Activated CD8-positive, alpha-beta memory T cell treated with anti-CD3 and anti-CD28 coated beads, Interleukin-2, amount 50 U/mL, for 1 hour (primary cell): ENCODE measurements at regions not wholly inside any gene's neighbourhood (a gene's known extent, or its start where the extent isn't known, plus 50 kb on each side); places are given as distances from the start of the nearest gene placed in this dataset.

ENCODE experiments used
- DNase-seq: peaks from one replicate; pipeline ENCODE4 v3.0.0-alpha.2; 2020; ENCODE audit errors: extremely low read depth

DNA sequence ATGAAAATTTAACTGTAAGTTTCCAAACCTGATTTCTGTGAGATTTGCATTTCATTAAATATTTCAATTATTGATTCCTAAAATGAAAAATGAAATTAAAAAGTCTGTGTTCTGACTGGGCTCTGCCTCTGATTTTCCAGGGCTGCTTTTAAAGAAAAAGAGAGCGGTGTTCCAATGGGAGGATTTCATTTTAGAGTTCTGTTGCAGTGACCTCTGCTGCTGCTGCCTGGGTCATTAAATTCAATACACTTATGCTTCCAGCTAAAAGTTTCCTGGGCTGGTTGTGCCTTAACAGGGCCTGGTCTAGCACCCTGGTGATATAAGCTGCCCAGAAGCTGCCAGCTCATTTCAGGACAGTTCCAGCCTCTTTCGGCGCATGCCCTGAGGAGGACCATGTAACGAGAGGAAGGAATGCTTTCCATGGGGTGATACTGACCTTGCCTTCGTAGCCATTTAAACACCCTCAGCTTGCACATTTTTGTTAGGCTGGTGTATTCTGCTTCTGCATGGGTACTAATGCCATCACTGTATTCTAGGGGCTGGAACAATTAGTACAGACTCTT, 93.3 kb downstream of the TMEM174 start:
- no peak for DNase-seq

DNA sequence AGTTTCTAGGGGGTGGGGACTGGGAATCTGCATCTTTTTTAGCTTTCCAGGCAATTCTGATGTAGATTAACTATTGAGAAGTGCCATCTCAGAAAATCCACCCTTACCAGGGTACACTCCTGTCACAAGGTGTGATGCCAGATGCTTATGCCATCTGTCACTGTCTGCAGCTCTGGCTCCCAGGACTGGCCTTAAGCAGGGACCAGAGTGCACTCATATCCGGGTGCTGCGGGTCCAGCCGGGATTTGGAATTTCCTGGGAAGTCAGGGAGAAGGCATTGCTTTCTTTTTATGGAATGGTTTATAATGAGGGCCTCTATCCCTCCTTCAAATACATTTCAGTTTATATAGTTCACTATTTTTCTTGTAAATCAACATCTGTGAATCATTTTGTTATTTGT, 92.6 kb downstream of the TMEM174 start:
- DNase-seq: no peak

DNA sequence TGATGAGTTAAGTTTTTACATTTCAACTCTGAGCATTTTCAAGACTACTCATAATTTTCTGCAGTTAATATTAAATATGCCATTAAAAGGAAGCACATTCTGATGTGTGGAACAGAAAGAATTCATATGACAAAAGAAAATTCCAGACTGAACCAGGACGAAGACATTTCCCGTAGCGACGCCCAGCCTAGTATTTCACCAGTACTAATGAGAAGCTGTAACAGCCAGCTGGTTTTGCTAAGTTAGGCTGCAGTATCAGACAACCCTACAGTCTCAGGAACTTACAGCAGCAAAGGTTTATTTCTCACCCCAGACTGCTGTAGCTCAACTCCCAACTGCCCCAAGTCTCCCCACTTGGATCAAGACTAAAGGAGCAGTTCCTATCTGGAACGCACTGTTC, 91.6 kb downstream of the TMEM174 start:
- DNase-seq: no peak

DNA sequence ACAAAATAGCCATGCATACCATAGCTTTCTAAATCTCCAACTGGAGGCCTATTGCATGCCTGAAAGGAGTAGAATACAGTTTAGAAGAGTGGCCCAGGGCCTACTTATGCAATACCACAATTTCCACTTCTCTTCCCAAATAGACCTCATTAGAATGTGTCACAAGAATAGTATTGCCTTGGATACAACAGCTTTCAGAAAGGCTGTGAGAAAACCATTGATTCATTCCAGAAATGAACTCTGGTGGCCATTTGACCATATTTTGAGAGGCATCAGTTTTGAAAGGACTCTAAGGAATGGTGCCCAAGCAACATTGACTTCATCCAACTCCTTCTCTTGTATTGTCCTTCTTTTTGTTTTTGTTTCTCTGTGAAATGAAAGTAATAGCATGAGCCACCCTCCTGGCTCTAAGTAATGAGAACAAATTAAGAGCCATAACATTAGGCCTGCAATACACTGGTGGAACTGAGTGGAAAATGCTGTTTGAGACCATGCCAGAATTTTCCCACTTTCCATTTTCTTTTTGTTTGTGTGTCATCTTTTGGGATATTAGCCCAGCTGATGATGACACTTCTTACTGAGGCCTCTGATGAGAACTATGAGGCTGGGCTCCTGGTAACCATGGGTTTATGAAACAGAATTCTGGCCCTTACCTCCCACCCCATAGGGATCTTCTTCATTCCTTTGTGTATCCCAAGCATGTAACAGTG, 90.2 kb downstream of the TMEM174 start:
- no peak for DNase-seq

DNA sequence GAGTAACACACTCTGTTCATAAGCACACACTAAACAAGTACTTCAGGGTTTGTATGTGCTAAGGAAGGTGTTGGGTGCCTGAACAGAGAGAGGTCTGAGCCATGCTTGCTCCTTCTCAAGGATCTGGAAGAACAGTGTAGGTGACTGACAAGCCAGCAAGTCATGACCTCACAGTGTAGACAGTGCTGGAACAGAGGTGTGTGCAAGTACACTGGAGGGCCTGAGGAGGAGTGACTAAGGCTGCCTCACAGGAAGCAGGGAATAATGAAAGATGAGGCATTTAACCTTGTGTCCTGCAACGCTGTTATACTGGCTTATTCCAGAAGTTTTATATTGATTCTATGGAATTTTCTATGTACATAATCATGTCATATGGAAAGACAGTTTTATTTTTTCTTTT, 83.9 kb downstream of the TMEM174 start:
- no peak for DNase-seq

DNA sequence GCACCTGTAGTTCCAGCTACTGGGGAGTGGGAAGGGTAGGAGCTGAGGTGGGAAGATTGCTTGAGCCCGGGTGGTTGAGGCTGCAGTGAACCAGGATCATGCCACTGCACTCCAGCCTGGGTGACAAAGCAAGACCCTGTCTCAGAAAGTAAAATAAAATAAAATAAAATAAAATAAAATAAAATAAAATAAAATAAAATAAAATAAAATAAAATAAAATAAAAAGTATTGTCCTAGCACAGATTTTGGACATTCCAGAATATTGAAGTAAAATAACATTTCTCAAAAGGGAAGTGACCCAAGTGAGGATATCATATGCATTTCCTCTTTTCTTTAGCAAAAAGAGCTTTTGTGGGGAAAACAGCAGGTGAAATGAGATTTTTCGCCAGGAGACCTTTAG, 83.5 kb downstream of the TMEM174 start:
- no peak for DNase-seq

DNA sequence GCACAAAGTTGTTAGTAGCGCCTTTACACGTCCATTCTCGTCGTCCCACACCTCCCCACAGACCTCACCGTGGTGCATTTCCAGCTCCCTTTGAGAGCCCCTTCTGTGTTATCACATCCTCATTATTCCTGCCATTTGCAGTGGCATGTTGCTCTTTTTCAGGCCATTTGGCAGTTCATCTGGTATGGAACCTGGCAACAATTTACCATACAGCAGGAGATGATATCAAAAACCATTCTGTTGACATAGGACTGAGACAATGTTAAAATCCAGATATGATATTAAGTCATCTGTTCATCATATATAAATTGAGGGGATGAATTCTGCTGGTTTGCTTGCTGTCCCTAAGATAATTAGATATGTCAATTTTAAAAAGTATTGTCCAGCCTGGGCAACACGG, 83.0 kb downstream of the TMEM174 start:
- DNase-seq: no peak

DNA sequence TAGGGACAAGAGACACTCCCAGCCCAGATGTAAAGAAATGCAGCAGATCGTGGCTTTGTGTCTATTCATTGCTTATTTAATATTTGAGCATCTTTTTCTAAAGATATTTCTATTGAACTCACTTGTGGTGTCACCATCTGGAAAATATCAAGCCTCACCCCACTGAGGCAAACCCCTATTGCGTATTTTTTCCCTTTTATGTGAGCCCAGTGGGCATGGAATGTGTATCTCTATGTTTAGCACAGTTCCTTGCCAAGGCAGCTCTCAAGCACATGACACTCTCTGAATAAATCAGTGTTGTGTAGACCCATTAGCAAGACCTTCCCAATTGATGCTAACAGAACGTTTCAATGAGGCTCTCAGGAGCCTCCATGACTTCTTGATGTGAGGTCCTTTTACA, 81.6 kb downstream of the TMEM174 start:
- no peak for DNase-seq

DNA sequence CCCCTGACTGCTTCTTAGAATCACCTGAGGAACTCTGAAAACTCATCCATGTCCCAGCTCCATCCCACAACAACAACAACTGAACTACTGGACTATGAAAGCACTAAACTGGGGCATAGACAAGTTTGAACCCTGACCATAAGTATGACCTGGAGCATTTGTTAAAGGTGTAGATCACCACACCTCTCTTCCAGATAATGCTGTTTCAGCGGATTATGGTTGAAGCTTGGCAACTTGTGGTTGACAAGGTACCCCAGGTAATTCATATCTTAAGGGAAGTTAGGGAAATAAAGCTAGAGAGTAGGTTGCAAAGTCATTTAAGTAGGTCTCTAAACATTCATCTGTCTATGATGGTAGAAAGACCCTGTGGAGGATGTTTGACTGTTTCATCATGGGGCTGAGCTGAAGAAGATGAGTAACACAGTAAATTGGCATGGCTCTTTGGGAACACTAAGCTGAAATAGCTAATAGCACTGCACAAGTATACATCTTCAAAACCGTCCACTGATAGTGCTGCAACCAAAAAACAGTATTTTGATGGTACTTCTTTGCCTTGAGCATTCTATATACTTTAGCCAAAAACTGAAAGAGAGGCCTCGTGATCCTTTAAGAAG, 80.2 kb downstream of the TMEM174 start:
- no peak for DNase-seq

DNA sequence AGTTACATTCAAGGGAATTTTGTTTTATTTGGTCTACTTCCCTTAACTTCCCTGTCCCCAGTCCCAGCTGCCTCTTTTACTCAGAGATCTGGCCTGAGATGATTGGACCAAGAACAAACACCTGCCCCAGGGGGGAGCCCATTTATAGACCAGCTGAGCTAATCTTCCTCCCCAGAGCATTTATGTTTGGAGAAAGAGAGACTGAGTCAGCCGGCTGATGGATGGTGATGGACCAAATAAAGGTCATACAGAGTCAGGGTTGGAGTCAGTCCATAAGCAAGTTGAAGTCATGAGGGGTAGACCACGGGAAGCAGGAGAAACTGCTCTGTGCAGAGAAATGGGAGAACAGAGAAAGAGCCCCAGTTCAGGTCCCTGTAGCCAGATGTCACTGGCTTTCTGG, 77.7 kb downstream of the TMEM174 start:
- no peak for DNase-seq

DNA sequence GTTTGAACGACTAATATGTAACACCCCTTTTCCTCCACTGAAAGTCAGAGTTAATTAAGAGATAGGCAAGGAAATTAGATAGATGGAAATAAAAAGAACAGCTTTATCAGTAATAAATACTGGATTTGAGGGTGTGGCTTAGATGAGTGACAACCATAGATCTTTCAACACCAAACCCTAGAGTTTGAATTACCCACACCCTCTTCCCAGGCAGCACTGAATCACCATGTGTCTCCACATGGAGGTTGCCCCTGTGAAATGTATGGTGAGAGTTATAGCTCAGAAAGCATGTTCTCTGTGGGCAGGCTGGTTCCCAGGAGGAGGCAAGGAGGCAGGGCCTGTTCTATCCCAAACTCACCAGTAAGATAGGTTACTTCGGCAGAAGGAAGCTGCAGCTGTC, 69.7 kb downstream of the TMEM174 start:
- DNase-seq: no peak

DNA sequence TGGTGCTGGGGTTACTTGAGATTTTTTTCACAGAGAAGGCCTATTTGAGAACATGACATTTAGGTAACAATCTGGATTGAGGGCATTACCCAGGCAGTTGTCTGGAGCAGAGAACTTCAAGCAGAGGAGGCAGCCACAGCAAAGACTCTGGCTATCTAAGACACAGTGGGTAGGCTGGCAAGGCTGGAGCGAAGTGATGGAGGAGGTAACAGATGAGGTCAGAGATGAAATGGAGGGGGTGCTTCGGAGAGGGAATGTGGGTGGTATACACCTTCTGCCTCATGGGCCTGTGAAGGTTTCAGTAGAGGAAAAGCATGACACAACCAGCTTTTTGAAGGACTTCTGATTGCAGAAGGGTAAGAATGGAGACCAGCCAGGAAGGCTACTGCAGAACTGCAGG, 65.9 kb downstream of the TMEM174 start:
- no peak for DNase-seq

DNA sequence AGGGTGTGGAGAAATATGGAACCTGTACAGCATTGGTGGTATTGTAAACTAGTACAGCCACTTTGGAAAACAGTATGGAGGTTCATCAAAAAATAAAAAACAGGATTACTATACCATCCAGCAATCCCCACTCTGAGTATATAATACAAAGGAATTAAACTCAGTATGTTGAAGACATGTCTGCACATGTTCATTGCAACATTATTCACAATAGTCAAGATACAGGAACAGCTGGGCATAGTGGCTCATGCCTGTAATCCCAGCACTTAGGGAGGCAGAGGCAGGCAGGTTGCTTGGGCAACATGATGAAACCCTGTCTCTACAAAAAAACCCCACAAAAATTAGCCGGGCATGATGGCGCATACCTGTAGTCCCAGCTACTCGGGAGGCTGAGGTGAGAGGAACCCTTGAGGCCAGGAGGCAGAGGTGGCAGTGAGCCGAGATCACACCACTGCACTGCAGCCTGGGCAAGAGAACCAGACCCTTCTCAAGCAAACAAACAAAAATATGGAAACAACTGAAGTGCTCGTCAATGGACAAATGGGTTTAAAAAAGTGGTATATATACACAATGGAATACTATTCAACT, 63.6 kb downstream of the TMEM174 start:
- DNase-seq: no peak

DNA sequence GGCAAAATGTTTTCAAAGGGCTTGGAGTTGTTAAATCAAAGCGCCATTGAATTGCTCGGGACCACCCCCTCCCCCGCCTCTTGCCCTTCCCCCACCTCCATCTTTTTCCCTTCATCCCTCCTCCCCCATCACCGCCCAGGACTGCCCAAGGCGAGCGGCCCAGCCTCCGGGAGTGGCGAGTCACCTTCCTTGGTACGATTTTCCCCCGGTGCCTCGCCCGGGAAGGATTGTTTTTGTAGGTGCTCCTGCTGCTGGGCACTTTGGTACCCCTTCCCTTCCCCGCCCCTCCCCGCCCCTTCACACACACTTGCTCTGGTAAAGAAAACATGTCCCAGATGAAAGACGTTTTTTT, 61.2 kb downstream of the TMEM174 start:
- DNase-seq: no peak

DNA sequence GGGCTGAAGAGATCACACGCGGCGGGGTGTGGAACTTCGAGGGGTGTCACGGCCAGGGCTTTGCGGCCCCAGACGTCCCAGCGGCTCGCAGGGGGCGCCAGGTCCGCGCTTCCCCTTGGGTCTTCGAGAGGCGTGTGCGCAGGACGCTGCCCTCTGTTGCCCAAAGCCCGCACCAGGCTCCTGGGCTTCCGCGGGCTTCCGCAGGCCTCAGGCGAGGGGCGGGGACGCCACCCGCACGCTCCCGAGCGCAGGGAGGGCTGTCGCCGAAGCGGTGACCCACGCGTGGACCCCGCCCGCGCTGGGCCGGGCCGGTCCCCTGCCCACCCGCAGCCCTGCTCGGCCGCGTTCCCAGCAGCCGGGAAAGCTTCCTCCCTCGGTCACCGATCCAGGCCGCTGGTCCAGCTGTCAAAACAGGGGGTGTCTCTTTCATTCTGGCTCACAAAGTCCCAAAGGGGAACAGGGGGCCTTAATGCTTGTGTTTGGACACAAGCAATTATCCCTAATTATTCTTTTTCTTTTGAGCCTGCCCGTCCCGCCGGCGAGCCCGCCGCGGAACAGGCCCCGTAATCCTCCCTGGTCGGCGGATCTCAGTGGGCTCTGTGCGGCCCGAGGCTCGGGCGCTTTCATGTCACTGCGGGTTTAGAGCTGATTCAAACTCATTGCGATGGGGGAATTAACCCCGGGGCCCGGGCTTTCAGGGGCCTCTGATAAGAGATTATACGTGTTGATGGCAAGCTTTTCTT, 60.6 kb downstream of the TMEM174 start:
- no peak for DNase-seq

DNA sequence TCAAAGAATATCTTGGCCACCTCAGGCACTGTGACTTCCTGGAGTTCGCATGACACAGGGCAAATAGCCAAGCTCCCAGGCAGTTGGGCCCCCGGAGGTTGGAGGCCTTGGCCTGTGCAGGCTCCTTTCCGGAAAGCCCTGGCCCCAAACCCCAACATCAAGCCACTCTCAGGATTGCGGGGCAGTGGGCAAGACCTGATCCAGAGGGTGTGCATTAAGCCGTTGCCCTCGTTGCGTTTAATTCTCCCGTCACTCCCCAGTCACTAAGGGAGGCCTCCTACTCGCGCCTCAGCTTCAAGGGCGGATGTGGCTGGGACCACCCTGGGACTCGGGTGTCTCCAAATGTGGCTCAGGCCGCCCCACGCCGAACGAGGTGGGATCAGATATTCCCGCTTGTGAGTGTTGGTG, 60.1 kb downstream of the TMEM174 start:
- no peak for DNase-seq

DNA sequence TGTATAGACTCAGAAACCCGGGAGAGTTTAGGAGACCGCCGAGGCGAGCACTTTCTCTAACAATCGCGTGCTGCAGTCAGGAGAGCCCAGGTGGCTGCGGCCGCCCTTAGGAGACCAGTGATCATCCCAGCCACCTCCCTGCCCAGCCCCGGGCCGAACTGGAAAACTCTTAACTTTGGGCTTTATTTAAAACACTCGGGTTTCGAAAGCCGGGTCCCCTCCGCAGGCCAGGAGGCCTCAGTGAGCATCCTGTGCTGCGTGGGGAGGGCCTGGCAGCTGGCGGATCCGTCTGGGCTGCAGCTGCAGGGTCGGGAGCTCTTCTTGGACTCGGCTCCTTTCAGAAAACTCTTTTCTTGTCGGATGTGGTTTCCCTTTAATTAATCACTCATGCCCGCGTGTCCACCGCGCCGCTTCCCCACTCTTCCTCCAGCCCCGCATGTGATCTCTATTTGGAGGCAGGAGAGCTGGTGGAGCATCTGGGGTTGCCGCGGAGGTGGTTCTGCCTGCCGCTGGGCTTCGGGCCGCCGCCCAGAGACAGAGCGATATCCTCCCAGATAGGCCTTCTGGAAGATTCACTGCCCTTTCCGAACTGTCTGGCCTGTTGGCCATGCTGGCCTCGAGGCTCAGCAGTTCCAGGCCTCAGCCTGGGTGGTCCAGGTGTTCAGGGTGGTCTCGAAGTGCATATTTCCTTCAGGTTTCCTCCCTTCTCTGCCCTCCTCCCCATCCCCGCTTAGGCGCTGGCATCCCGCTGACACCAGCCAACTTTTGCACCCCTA, 59.5 kb downstream of the TMEM174 start:
- DNase-seq: no peak

DNA sequence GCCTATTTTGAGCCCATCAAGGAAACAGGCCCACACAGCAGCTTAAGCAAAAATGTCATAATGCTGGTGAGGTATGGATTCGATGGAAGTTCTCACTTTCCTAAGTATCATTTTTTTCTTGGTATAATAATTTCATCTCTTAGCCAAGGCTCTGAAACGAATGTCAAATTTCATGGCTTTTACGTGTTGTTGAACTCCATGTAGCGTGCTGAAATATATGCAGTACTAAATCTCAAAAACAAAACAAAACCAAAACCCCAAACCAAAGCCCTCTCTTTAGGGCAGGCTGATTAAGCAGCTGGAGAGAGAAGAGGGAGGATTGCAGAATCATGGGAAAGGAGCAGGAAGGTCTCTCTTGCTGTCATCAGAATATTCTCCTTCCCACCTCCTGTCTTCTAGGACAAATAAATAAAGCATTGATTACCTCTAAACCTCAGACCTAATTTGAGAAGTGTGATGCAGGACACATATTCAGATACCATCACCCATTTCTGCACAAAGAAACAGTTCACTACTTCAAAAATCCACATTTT, 58.3 kb downstream of the TMEM174 start:
- no peak for DNase-seq

DNA sequence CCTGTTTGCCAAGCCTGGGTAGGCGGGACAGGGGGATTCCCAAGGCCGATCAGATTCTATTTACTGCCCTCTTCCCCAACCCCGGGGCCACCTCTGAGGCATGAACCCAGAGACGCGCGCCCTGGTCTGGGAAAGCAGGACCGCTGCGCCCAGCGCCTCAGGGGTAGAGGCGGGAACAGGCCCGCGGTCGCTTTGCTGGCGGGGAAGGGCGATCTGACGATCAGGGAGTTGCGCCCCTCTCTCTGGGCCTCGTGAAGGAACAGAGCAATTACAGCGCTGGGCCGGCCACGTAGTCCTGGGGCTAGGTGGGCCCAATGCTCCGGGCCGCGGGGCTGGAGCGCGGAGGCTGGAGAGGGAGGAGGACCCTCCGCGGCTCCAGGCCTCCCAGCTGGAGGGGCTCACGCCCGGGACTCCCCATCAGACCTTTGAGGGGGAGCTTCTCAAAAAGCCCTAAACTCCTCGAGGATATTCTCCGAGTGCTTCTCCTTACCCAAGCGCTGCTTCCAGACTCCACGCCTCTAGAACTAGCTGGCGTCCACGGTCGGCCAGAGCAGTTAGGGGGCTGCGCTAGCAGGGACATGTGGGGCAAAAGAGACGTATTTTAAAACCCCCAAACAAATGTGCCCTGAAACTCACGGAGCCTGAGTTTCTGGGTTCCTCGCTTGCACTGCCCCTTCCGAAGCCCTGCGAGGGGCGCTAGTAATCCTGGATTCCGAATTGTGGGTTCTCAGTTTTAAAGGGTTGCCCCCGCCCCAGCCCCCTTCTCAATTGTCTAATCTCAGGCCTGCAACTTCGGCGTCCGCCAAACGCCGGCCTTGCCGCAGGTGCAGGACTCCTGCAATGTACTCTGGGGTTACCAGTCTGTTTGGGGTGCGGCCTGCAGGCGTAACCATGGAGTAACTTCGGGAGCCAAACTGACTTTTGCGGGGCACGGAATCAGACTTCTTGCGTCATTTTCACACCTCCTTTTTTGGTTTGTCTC, 57.6 kb downstream of the TMEM174 start:
- DNase-seq: no peak

DNA sequence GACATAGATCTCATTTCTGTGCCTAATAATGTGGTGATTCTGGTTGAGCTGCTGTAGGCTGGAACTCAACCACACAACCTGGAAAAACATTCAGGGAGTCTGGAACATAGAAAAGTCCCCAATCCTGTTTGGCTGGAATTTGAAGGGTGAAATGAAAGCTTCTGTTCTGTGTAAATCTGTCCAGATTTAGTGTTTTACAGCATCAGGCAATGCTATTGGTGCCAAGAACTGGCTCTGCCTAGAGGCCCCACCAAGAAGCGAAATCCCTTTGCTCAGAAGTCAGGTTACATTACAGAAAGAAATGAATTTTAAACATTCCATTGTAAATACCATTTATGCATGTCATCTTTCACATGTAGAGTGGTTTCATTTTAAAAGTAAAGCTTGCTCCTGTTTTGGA, 56.3 kb downstream of the TMEM174 start:
- no peak for DNase-seq
